ENCODE measurements at regions not wholly inside any gene's neighbourhood (a gene's known extent, or its start where the extent isn't known, plus 50 kb on each side); places are given as distances from the start of the nearest gene placed in this dataset.

DNA sequence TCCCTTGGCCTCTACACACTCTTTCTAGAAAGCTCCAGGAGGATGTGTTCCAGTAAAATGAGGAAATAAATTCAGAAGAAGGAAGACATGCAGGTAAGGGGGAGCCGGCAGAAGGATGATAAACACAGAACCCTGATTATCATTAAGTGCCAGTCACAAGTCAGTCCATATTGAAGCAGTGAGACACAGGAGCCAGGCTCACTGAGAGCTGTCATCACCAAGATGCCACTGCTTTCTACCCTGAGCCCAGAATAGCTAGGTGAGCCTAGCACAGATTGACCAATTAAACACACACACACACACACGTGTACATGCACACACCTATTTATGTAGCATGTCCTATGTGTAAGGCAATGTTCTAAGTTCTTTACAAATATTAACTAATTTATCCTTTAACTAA is 211.4 kb upstream of the IPO5 start:
- TF ChIP-seq, protein P1, sequence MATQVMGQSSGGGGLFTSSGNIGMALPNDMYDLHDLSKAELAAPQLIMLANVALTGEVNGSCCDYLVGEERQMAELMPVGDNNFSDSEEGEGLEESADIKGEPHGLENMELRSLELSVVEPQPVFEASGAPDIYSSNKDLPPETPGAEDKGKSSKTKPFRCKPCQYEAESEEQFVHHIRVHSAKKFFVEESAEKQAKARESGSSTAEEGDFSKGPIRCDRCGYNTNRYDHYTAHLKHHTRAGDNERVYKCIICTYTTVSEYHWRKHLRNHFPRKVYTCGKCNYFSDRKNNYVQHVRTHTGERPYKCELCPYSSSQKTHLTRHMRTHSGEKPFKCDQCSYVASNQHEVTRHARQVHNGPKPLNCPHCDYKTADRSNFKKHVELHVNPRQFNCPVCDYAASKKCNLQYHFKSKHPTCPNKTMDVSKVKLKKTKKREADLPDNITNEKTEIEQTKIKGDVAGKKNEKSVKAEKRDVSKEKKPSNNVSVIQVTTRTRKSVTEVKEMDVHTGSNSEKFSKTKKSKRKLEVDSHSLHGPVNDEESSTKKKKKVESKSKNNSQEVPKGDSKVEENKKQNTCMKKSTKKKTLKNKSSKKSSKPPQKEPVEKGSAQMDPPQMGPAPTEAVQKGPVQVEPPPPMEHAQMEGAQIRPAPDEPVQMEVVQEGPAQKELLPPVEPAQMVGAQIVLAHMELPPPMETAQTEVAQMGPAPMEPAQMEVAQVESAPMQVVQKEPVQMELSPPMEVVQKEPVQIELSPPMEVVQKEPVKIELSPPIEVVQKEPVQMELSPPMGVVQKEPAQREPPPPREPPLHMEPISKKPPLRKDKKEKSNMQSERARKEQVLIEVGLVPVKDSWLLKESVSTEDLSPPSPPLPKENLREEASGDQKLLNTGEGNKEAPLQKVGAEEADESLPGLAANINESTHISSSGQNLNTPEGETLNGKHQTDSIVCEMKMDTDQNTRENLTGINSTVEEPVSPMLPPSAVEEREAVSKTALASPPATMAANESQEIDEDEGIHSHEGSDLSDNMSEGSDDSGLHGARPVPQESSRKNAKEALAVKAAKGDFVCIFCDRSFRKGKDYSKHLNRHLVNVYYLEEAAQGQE (IDR thresholded peaks at IDR 0.05; ENCODE audit: insufficient read depth in 1 of 2, low read depth in 2 of 2, low read length in 2 of 2) = no peak
- TF ChIP-seq SIN3A (IDR thresholded peaks at IDR 0.05; ENCODE audit: borderline replicate concordance, insufficient read depth, low read length) (no peak), TAF1 (IDR thresholded peaks at IDR 0.05; ENCODE audit: borderline replicate concordance, insufficient read depth, low read length) (no peak), POLR2AphosphoS5 (IDR thresholded peaks at IDR 0.05; ENCODE audit: low read depth, low read length) (no peak), FOXP2 (optimal IDR thresholded peaks at IDR 0.05; ENCODE audit: borderline replicate concordance, extremely low read depth, extremely low read length, insufficient read depth) (no peak)

DNA sequence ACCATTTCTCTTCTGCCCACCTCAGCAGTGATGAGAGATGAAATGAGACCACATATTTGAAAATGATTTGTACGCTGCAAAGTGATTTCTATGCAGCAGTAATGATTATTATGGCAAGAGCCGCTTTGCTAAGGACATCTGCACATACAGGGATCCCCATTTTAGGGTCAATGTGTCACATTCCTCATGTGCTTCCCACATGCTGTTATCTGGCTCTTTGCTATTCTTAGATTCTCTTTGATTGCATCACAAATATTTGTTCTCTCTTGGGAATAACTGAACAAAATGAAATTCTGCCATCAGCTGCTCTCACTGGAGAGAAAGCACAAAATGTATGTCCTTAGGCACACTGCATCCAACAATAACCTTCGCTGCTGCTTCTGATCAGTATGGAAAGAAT is 209.5 kb upstream of the IPO5 start:
- TF ChIP-seq POLR2AphosphoS5 (IDR thresholded peaks at IDR 0.05; ENCODE audit: low read depth, low read length) (no peak), SIN3A (IDR thresholded peaks at IDR 0.05; ENCODE audit: borderline replicate concordance, insufficient read depth, low read length) (no peak), TAF1 (IDR thresholded peaks at IDR 0.05; ENCODE audit: borderline replicate concordance, insufficient read depth, low read length) (no peak), FOXP2 (optimal IDR thresholded peaks at IDR 0.05; ENCODE audit: borderline replicate concordance, extremely low read depth, extremely low read length, insufficient read depth) (no peak)
- TF ChIP-seq, protein P1 (IDR thresholded peaks at IDR 0.05; ENCODE audit: insufficient read depth in 1 of 2, low read depth in 2 of 2, low read length in 2 of 2) = no peak

DNA sequence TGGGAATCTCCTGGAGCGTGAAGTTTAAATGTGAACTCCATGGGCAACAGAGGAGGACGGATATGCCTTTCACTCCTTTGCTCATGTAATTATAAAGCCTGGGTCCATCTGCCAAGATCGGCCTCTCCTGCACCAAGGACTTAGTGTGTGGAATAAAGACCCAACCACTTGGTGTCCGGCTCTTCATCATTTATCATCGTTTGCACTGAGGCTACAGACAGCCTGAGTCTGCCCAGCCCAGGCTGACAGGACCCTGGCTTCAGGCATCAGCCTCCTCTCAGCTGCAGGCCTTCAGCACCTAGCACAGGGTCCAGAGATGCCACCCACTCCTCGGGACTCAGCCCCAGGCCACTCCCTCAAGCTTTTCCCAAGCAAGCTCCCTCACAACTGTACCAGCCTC is 206.8 kb upstream of the IPO5 start:
- TF ChIP-seq FOXP2 (optimal IDR thresholded peaks at IDR 0.05; ENCODE audit: borderline replicate concordance, extremely low read depth, extremely low read length, insufficient read depth) = no peak
- no peak for TF ChIP-seq SIN3A (IDR thresholded peaks at IDR 0.05; ENCODE audit: borderline replicate concordance, insufficient read depth, low read length)
- no peak for TF ChIP-seq TAF1 (IDR thresholded peaks at IDR 0.05; ENCODE audit: borderline replicate concordance, insufficient read depth, low read length)
- TF ChIP-seq, protein P1 (IDR thresholded peaks at IDR 0.05; ENCODE audit: insufficient read depth in 1 of 2, low read depth in 2 of 2, low read length in 2 of 2) = no peak
- TF ChIP-seq POLR2AphosphoS5 (IDR thresholded peaks at IDR 0.05; ENCODE audit: low read depth, low read length) = no peak

DNA sequence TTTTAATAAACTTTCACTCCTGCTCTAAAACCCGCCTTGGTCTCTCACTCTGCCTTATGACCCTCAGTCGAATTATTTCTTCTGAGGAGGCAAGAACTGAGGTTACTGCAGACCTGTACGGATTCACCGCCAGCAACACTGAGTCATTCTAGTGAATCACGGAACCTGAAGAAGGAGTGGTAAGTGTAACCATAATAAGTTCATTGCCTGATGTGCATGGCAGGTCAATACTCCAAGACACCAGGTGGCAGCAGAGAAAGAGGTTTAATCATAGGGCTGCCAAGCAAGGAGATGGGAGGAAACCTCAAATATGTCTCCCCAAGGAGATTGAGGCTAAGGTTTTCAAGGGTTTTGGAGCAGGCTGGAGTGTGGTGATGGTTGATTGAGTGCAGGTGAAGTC is 204.3 kb upstream of the IPO5 start:
- TF ChIP-seq TAF1 (IDR thresholded peaks at IDR 0.05; ENCODE audit: borderline replicate concordance, insufficient read depth, low read length) = no peak
- TF ChIP-seq, protein P1 (IDR thresholded peaks at IDR 0.05; ENCODE audit: insufficient read depth in 1 of 2, low read depth in 2 of 2, low read length in 2 of 2) = no peak
- no peak for TF ChIP-seq SIN3A (IDR thresholded peaks at IDR 0.05; ENCODE audit: borderline replicate concordance, insufficient read depth, low read length)
- no peak for TF ChIP-seq POLR2AphosphoS5 (IDR thresholded peaks at IDR 0.05; ENCODE audit: low read depth, low read length)
- no peak for TF ChIP-seq FOXP2 (optimal IDR thresholded peaks at IDR 0.05; ENCODE audit: borderline replicate concordance, extremely low read depth, extremely low read length, insufficient read depth)

DNA sequence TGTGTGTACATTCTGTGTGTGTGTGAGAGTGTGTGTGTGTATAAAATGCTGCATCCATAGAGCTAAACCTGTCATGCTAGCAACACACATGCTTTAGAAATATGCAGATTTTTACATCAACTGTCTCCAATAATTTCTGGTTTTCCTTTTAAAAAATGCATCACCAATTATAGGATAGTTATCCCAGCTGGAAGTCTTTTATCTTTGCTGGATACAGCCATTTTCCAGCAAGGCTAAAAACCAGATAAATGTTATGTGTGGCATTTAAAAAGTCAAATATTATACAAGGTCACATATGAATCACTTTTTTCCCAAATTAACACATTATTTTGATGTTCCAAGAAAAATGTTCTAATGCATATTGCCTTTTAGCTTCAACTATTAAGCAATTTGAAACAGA is 202.0 kb upstream of the IPO5 start:
- TF ChIP-seq SIN3A (IDR thresholded peaks at IDR 0.05; ENCODE audit: borderline replicate concordance, insufficient read depth, low read length) = no peak
- TF ChIP-seq TAF1 (IDR thresholded peaks at IDR 0.05; ENCODE audit: borderline replicate concordance, insufficient read depth, low read length) = no peak
- no peak for TF ChIP-seq POLR2AphosphoS5 (IDR thresholded peaks at IDR 0.05; ENCODE audit: low read depth, low read length)
- TF ChIP-seq, protein P1 (IDR thresholded peaks at IDR 0.05; ENCODE audit: insufficient read depth in 1 of 2, low read depth in 2 of 2, low read length in 2 of 2) = no peak
- no peak for TF ChIP-seq FOXP2 (optimal IDR thresholded peaks at IDR 0.05; ENCODE audit: borderline replicate concordance, extremely low read depth, extremely low read length, insufficient read depth)

Data from PFSK-1 (cell line).